ENCODE measurements at regions not wholly inside any gene's neighbourhood (a gene's known extent, or its start where the extent isn't known, plus 50 kb on each side); places are given as distances from the start of the nearest gene placed in this dataset.
"Not testable (repeated sequence)": the region's sequence is repeated elsewhere in the genome, so short reads cannot be mapped to it uniquely, and the experiment has no call there.

GRCh38 chr7:150101282-150101681 is 221.9 kb upstream of the LRRC61 start:
- DNase-seq (ENCODE audit: low spot score): not testable (repeated sequence)

- DNase-seq (ENCODE audit: low spot score): not testable (repeated sequence)
Observed at GRCh38 chr7:150107283-150107682, 215.9 kb upstream of the LRRC61 start.

- DNase-seq (ENCODE audit: low spot score): not testable (repeated sequence)
Observed at GRCh38 chr7:150110375-150110820, 212.8 kb upstream of the LRRC61 start.

- not testable (repeated sequence) for DNase-seq (ENCODE audit: low spot score)
Observed at GRCh38 chr7:150110882-150111281, 212.3 kb upstream of the LRRC61 start.

- DNase-seq (ENCODE audit: low spot score): not testable (repeated sequence)
Observed at GRCh38 chr7:150111373-150112139, 211.6 kb upstream of the LRRC61 start.

GRCh38 chr7:150113301-150113700 is 209.9 kb upstream of the LRRC61 start:
- not testable (repeated sequence) for DNase-seq (ENCODE audit: low spot score)

GRCh38 chr7:150114591-150114990 is 208.6 kb upstream of the LRRC61 start:
- DNase-seq (ENCODE audit: low spot score): not testable (repeated sequence)

- not testable (repeated sequence) for DNase-seq (ENCODE audit: low spot score)
Observed at GRCh38 chr7:150119966-150120365, 203.2 kb upstream of the LRRC61 start.

GRCh38 chr7:150125831-150126230 is 197.3 kb upstream of the LRRC61 start:
- not testable (repeated sequence) for DNase-seq (ENCODE audit: low spot score)

GRCh38 chr7:150134451-150134850 is 188.7 kb upstream of the LRRC61 start:
- DNase-seq (ENCODE audit: low spot score): not testable (repeated sequence)

- not testable (repeated sequence) for DNase-seq (ENCODE audit: low spot score)
Observed at GRCh38 chr7:150135620-150136190, 187.4 kb upstream of the LRRC61 start.

- not testable (repeated sequence) for DNase-seq (ENCODE audit: low spot score)
Observed at GRCh38 chr7:150139840-150140239, 183.3 kb upstream of the LRRC61 start.

GRCh38 chr7:150141525-150142345 is 181.4 kb upstream of the LRRC61 start:
- DNase-seq (ENCODE audit: low spot score): not testable (repeated sequence)

- not testable (repeated sequence) for DNase-seq (ENCODE audit: low spot score)
Observed at GRCh38 chr7:150146124-150146523, 177.0 kb upstream of the LRRC61 start.

- DNase-seq (ENCODE audit: low spot score): not testable (repeated sequence)
Observed at GRCh38 chr7:150147524-150147923, 175.6 kb upstream of the LRRC61 start.

GRCh38 chr7:150156015-150156414 is 167.1 kb upstream of the LRRC61 start:
- DNase-seq (ENCODE audit: low spot score): not testable (repeated sequence)

- DNase-seq (ENCODE audit: low spot score): not testable (repeated sequence)
Observed at GRCh38 chr7:150158696-150159095, 164.5 kb upstream of the LRRC61 start.

- DNase-seq (ENCODE audit: low spot score): not testable (repeated sequence)
Observed at GRCh38 chr7:150169515-150169914, 153.6 kb upstream of the LRRC61 start.

- DNase-seq (ENCODE audit: low spot score): not testable (repeated sequence)
Observed at GRCh38 chr7:150169943-150170490, 153.1 kb upstream of the LRRC61 start.

GRCh38 chr7:150183602-150184001 is 139.6 kb upstream of the LRRC61 start:
- DNase-seq (ENCODE audit: low spot score): not testable (repeated sequence)

- DNase-seq (ENCODE audit: low spot score): not testable (repeated sequence)
Observed at GRCh38 chr7:150189963-150190362, 133.2 kb upstream of the LRRC61 start.

GRCh38 chr7:150192541-150192940 is 130.6 kb upstream of the LRRC61 start:
- not testable (repeated sequence) for DNase-seq (ENCODE audit: low spot score)
